HL-60/S4 treated with phorbol 12-myristate 13-acetate at 8.2 ng/mL for 4 days and 3 days (cell line): ENCODE measurements at regions not wholly inside any gene's neighbourhood (a gene's known extent, or its start where the extent isn't known, plus 50 kb on each side); places are given as distances from the start of the nearest gene placed in this dataset.

Experiments
- in situ Hi-C: fragments of 300-500 bp; cut with MboI; formaldehyde crosslinking; loops from 2 replicates; pipeline ENCODE4 v1.15.0; 2022; ENCODE audit warnings: low sequenced_read_pairs

- in situ Hi-C loops, result loop anchor here (25.0 kb wide), 1 partner anchor 1127 kb away; no protein-coding TSS in a partner anchor
Measured at GRCh38 chr6:112785408-112785807, 438.3 kb downstream of the RFPL4B start.

- in situ Hi-C loops, result loop anchor here (25.0 kb wide), 1 partner anchor 1126 kb away; no protein-coding TSS in a partner anchor
Measured at GRCh38 chr6:112786801-112787200, 439.7 kb downstream of the RFPL4B start.

- in situ Hi-C loops, result loop anchor here (25.0 kb wide), 1 partner anchor 1125 kb away; no protein-coding TSS in a partner anchor
Measured at GRCh38 chr6:112787371-112787770, 440.2 kb downstream of the RFPL4B start.

- in situ Hi-C loops, result loop anchor here (25.0 kb wide), 1 partner anchor 1117 kb away; no protein-coding TSS in a partner anchor
Measured at GRCh38 chr6:112795316-112795715, 448.2 kb downstream of the RFPL4B start.

GRCh38 chr6:112796712-112797111, 449.6 kb downstream of the RFPL4B start:
- in situ Hi-C loops, result loop anchor here (25.0 kb wide), 1 partner anchor 1116 kb away; no protein-coding TSS in a partner anchor

GRCh38 chr6:112799889-112800288, 452.8 kb downstream of the RFPL4B start:
- in situ Hi-C loops, result loop anchor here (25.0 kb wide), 1 partner anchor 1112 kb away; no protein-coding TSS in a partner anchor

GRCh38 chr6:112800439-112800838, 453.3 kb downstream of the RFPL4B start:
- in situ Hi-C loops, result no loop called here

GRCh38 chr6:112800916-112801315, 453.8 kb downstream of the RFPL4B start:
- in situ Hi-C loops, result no loop called here

GRCh38 chr6:112801468-112802080, 454.4 kb downstream of the RFPL4B start:
- in situ Hi-C loops, result no loop called here

- in situ Hi-C loops, result no loop called here
Measured at GRCh38 chr6:112802144-112802543, 455.0 kb downstream of the RFPL4B start.

- in situ Hi-C loops, result no loop called here
Measured at GRCh38 chr6:112804638-112805330, 457.7 kb downstream of the RFPL4B start.

GRCh38 chr6:112806163-112806865, 459.2 kb downstream of the RFPL4B start:
- in situ Hi-C loops, result no loop called here

- in situ Hi-C loops, result no loop called here
Measured at GRCh38 chr6:112821476-112821875, 474.3 kb downstream of the RFPL4B start.

GRCh38 chr6:112822769-112823168, 475.6 kb downstream of the RFPL4B start:
- in situ Hi-C loops, result no loop called here

- in situ Hi-C loops, result no loop called here
Measured at GRCh38 chr6:112827793-112828192, 480.7 kb downstream of the RFPL4B start.

- in situ Hi-C loops, result no loop called here
Measured at GRCh38 chr6:112831022-112831421, 483.9 kb downstream of the RFPL4B start.

- in situ Hi-C loops, result no loop called here
Measured at GRCh38 chr6:112833581-112834131, 486.5 kb downstream of the RFPL4B start.

- in situ Hi-C loops, result no loop called here
Measured at GRCh38 chr6:112835078-112835477, 487.9 kb downstream of the RFPL4B start.

- in situ Hi-C loops, result no loop called here
Measured at GRCh38 chr6:112839525-112839961, 492.4 kb downstream of the RFPL4B start.

- in situ Hi-C loops, result no loop called here
Measured at GRCh38 chr6:112841553-112842329, 494.6 kb downstream of the RFPL4B start.
